ENCODE measurements at regions not wholly inside any gene's neighbourhood (a gene's known extent, or its start where the extent isn't known, plus 50 kb on each side); places are given as distances from the start of the nearest gene placed in this dataset.

DNA sequence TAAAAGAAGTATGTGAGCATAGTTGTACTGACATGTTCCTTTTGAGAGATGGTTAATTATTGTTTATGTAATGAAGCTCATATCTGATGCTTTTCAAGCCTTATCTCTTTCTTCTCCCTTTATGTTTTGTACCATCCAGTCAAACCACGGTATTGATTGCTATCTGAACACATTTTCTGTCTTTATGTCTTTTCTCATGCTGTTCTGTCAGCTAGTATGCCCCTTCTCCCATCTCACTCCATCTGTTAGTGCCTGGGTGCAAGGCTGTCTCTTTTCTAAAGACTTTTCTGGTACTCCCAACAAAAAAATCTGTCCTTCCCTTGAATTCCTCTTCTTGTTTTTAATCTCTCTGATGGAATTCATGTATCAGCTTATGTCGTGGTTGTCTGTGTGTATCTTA is 883.8 kb upstream of the IGFBP7 start:
- TF ChIP-seq BMI1 (IDR thresholded peaks at IDR 0.05; ENCODE audit: borderline replicate concordance), result no peak
- no peak for TF ChIP-seq MXI1 (IDR thresholded peaks at IDR 0.05; ENCODE audit: low read depth, low read length)
- no peak for TF ChIP-seq TAF1 (IDR thresholded peaks at IDR 0.05; ENCODE audit: borderline replicate concordance, low read depth, low read length)
- no peak for TF ChIP-seq CTCF (IDR thresholded peaks at IDR 0.05 in 2 of 3, conservative IDR thresholded peaks at IDR 0.05 in 1 of 3; ENCODE audit: control insufficient read depth in 2 of 3, extremely low read depth in 1 of 3, insufficient read depth in 1 of 3, low read depth in 3 of 3, low read length in 3 of 3)
- TF ChIP-seq POLR2A (IDR thresholded peaks at IDR 0.05; ENCODE audit: low read depth, low read length), result no peak

Measured in GM12878 (cell line).